ENCODE measurements at regions not wholly inside any gene's neighbourhood (a gene's known extent, or its start where the extent isn't known, plus 50 kb on each side); places are given as distances from the start of the nearest gene placed in this dataset.
"Not testable (repeated sequence)": the region's sequence is repeated elsewhere in the genome, so short reads cannot be mapped to it uniquely, and the experiment has no call there.

DNA sequence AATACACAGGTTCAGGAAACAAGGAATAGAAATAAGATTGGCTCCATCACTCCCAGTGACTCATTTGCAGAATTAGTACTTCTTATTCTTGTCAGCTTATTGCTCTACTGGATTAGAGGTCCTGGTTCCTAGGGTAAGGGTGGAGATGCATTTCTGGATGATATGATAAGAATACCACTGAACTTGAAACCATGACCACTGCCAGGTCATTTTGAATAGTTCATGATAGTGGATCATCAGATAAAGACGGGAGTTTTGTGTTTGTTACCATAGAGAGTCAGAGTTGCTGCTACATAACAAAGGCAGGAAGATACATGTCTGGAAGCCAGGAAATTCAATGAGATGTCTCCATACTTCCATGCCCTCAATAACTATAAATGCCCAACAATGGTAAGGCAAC is 109.2 kb upstream of the FAT1 start:
- TF ChIP-seq, protein P1, sequence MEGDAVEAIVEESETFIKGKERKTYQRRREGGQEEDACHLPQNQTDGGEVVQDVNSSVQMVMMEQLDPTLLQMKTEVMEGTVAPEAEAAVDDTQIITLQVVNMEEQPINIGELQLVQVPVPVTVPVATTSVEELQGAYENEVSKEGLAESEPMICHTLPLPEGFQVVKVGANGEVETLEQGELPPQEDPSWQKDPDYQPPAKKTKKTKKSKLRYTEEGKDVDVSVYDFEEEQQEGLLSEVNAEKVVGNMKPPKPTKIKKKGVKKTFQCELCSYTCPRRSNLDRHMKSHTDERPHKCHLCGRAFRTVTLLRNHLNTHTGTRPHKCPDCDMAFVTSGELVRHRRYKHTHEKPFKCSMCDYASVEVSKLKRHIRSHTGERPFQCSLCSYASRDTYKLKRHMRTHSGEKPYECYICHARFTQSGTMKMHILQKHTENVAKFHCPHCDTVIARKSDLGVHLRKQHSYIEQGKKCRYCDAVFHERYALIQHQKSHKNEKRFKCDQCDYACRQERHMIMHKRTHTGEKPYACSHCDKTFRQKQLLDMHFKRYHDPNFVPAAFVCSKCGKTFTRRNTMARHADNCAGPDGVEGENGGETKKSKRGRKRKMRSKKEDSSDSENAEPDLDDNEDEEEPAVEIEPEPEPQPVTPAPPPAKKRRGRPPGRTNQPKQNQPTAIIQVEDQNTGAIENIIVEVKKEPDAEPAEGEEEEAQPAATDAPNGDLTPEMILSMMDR (IDR thresholded peaks at IDR 0.05; ENCODE audit: low read depth, low read length) = no peak
- in situ Hi-C loops (cut with HindIII; ENCODE audit: low sequenced_read_pairs) = no loop called here
- no peak overlapping the region for H3K4me3 ChIP-seq (ENCODE audit: low read depth, low read length)
- no peak for DNase-seq (ENCODE audit: low read depth, low spot score)

DNA sequence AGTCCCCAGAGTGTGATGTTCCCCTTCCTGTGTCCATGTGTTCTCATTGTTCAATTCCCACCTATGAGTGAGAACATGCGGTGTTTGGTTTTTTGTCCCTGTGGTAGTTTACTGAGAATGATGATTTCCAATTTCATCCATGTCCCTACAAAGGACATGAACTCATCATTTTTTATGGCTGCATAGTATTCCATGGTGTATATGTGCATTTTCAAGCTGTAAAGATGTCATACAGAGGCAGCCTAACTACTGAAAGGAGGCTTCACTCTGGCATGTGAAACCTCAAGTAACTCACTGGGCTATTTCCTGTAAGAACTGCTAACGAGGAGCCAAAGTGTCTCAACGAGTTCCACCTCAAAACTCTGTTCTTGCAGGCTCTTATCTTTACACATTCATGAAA is 113.8 kb upstream of the FAT1 start:
- in situ Hi-C loops (cut with HindIII; ENCODE audit: low sequenced_read_pairs); H3K4me3 ChIP-seq (ENCODE audit: low read depth, low read length); DNase-seq (ENCODE audit: low read depth, low spot score): not testable (repeated sequence)

- in situ Hi-C loops (cut with HindIII; ENCODE audit: low sequenced_read_pairs) = no loop called here
- no peak overlapping the region for H3K4me3 ChIP-seq (ENCODE audit: low read depth, low read length)
- TF ChIP-seq, protein P1 (IDR thresholded peaks at IDR 0.05; ENCODE audit: low read depth, low read length) = no peak
- DNase-seq (ENCODE audit: low read depth, low spot score) = no peak
These were observed 114.6 kb upstream of the FAT1 start for GRCh38 chr4:186838295-186838694.

GRCh38 chr4:186839122-186840037 is 115.7 kb upstream of the FAT1 start:
- no peak overlapping the region for H3K4me3 ChIP-seq (ENCODE audit: low read depth, low read length)
- in situ Hi-C loops (cut with HindIII; ENCODE audit: low sequenced_read_pairs) = no loop called here
- DNase-seq (ENCODE audit: low read depth, low spot score) = peak; percentile 88
- TF ChIP-seq, protein P1 (IDR thresholded peaks at IDR 0.05; ENCODE audit: low read depth, low read length) = no peak

- in situ Hi-C loops (cut with HindIII; ENCODE audit: low sequenced_read_pairs) = no loop called here
- H3K4me3 ChIP-seq (ENCODE audit: low read depth, low read length) = no peak overlapping the region
- DNase-seq (ENCODE audit: low read depth, low spot score) = no peak
- TF ChIP-seq, protein P1 (IDR thresholded peaks at IDR 0.05; ENCODE audit: low read depth, low read length) = no peak
These were observed 116.6 kb upstream of the FAT1 start for GRCh38 chr4:186840222-186840701.

- no peak overlapping the region for H3K4me3 ChIP-seq (ENCODE audit: low read depth, low read length)
These were observed 117.2 kb upstream of the FAT1 start for GRCh38 chr4:186840771-186841301.

More at GRCh38 chr4:186840771-186841301, 117.2 kb upstream of the FAT1 start:
- TF ChIP-seq, protein P1 (IDR thresholded peaks at IDR 0.05; ENCODE audit: low read depth, low read length) = no peak
- DNase-seq (ENCODE audit: low read depth, low spot score) = no peak
- in situ Hi-C loops (cut with HindIII; ENCODE audit: low sequenced_read_pairs) = no loop called here

All from astrocyte of the spinal cord (primary cell).